Heart right ventricle (tissue), 16 donors: ENCODE measurements at regions not wholly inside any gene's neighbourhood (a gene's known extent, or its start where the extent isn't known, plus 50 kb on each side); places are given as distances from the start of the nearest gene placed in this dataset.

Experiments used
- ATAC-seq, 8 donors: fragments of 200-7000 bp; cut with Tn5 transposase; one replicate each; pipeline ENCODE4 v1.9.1; 2020; ENCODE audit warnings: mild to moderate bottlenecking in 8 of 8, moderate library complexity in 8 of 8, moderate number of reproducible peaks in 1 of 8
- DNase-seq, 2 donors: peaks; one replicate each; pipeline ENCODE4 v3.0.0-alpha.2; 2020
- H3K27ac ChIP-seq, 10 donors: fragments of 200-600 bp; sonication (generic) in 2 of 10; one replicate each; pipeline versions ENCODE4 v1.5.0 to v1.8.0; 2020 to 2022; ENCODE audit warnings: mild to moderate bottlenecking in 3 of 10
- H3K27me3 ChIP-seq, 7 donors: fragments of 200-600 bp; one replicate each; pipeline ENCODE4 v1.8.0; 2021 to 2022; ENCODE audit warnings: mild to moderate bottlenecking in 2 of 7
- H3K36me3 ChIP-seq, 9 donors: fragments of 200-600 bp; sonication (generic) in 1 of 9; one replicate each; pipeline versions ENCODE4 v1.5.0 to v1.8.0; 2020 to 2022; ENCODE audit warnings: mild to moderate bottlenecking in 2 of 9
- H3K4me1 ChIP-seq, 9 donors: fragments of 200-600 bp; sonication (generic) in 1 of 9; one replicate each; pipeline versions ENCODE4 v1.5.0 to v1.8.0; 2020 to 2022; ENCODE audit warnings: mild to moderate bottlenecking in 4 of 9
- H3K4me3 ChIP-seq, 10 donors: fragments of 200-600 bp; sonication (generic) in 2 of 10; one replicate each; pipeline versions ENCODE4 v1.5.0 to v1.8.0; 2020 to 2022; ENCODE audit warnings: mild to moderate bottlenecking in 7 of 10, moderate library complexity in 2 of 10
- H3K9me3 ChIP-seq, 11 donors: fragments of 200-600 bp in 10 of 11; sonication (generic) in 2 of 11; one replicate each; pipeline versions ENCODE4 v1.5.0 to v1.8.0; 2013 to 2022; ENCODE audit warnings: mild to moderate bottlenecking in 2 of 11, control low read depth in 1 of 11, moderate library complexity in 1 of 11
- WGBS, 2 donors: extraction: QIAGEN DNeasy Blood & Tissue Kit; methylation state at CpG; one replicate each; pipeline ENCODE4 v1.1.7; 2013; ENCODE audit warnings: inconsistent platforms in 1 of 2; 5-methylcytosine and 5-hydroxymethylcytosine counted together
- intact Hi-C, 10 donors: fragments of 100-400 bp; cut with DNase I; formaldehyde crosslinking; loops; one replicate each; pipeline versions ENCODE4 v1.11.1 to v1.14.2; 2022
- TF ChIP-seq, protein P1 (sequence below), 9 donors: fragments of 200-600 bp; sonication (generic) in 2 of 9; IDR thresholded peaks; one replicate each; pipeline versions ENCODE4 v1.5.0 to v1.8.0; 2021 to 2022; ENCODE audit warnings: antibody characterized with exemption in 9 of 9, mild to moderate bottlenecking in 5 of 9, moderate library complexity in 1 of 9
- donor health status: Arrhythmogenic right ventricular cardiomyopathy.
- donor health status: ischemic (EF 13 %, LVEDD 7.1; RV severe dilation, severe dysfunction).
- donor health status: healthy with polysubstance abuse.
- donor health status: DM: no; HTN: yes; CAD: no.
- donor health status: DM: no; HTN: no; CAD: no.
- donor health status: ischemic (EF 25% LVEDD 6.9; RV normal size, moderate dysfunction).
- donor health status: ischemic (EF 25% LVEDD 5.7; RV mildly dilated, moderate dysfunction).
- donor health status: healthy.
- donor health status: DM: yes; HTN: yes; CAD: no.
- donor health status: Ischemic cardiomyopathy.
- donor health status: ischemic (EF 35%, LVEDD 5.7; RV mildly dilated, moderate dysfunction).
- donor health status: nonischemic (EF 11% LVEDD 7.7; RV severe dilation, severe dysfunction).
- donor health status: DM: yes; HTN: yes; CAD: no.
- donor health status: PGD.
- donor health status: ischemic (EF 29% LVEDD 5.4; RV normal size, mild dysfunction).
- donor health status: nonischemic (EF 23%, LVEDD 6.1; RV moderate dilation, normal function).

DNA sequence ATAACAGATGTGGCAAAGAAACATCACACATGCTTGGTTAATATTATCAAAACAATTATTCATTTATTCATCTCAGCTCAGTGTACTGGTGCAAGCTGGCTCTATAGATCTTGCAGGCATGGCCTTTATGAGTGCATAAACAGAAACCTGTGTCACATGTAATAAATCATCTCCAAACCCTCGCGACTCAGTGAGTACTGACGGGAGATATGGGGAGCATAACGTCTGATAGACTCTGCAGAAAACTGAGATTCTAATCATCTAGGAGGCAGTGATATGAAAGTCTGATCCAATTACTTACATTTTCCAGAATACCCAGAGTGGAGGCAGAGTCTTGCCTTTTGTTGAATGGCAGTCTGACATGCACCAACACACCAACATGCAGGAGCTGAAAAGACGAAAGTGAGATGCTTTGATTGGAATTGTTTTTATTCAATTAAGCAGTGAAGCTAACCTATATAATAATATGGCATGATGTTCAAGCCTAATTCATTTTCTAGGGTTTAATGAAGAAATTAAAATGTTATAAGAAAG, 416.8 kb downstream of the RNF144A start:
- Histone ChIP-seq H3K4me1 (no peaks in the 10 kb centered on the region), H3K4me3 (no peak overlapping the region), H3K27me3 (peaks cover 0 to 17% (median 0%) of the 10 kb centered on the region in 7 donors), H3K36me3 (no peaks in the 10 kb centered on the region), H3K9me3 (no peaks in the 10 kb centered on the region), H3K27ac (no peak overlapping the region)
- 60% methylated on average over 5 of the region's 5 CpGs for WGBS, 2 donors
- DNase-seq, result no peak
- TF ChIP-seq, protein P1, sequence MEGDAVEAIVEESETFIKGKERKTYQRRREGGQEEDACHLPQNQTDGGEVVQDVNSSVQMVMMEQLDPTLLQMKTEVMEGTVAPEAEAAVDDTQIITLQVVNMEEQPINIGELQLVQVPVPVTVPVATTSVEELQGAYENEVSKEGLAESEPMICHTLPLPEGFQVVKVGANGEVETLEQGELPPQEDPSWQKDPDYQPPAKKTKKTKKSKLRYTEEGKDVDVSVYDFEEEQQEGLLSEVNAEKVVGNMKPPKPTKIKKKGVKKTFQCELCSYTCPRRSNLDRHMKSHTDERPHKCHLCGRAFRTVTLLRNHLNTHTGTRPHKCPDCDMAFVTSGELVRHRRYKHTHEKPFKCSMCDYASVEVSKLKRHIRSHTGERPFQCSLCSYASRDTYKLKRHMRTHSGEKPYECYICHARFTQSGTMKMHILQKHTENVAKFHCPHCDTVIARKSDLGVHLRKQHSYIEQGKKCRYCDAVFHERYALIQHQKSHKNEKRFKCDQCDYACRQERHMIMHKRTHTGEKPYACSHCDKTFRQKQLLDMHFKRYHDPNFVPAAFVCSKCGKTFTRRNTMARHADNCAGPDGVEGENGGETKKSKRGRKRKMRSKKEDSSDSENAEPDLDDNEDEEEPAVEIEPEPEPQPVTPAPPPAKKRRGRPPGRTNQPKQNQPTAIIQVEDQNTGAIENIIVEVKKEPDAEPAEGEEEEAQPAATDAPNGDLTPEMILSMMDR (IDR thresholded peaks at IDR 0.05), result no peak
- intact Hi-C loops, result no loop called here
- no peak for ATAC-seq

DNA sequence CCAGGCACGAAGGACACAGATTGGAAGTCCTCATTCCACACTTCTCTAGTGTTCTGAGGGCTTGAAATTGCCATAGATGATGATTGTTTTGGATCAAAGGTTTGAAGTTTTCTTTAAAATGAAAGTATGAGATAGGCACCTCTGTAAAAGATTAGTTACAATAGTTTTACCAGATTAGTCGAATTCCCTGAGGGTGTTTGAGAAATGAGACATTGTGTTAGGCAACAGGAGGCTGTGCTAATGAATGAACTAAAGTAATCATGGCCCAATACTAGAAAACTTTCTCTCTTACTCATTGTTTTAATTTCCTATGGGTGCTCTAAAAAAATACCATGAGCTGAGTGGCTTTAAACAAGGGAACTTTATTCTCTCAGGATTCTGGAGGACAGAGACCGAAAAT, 421.7 kb downstream of the RNF144A start:
- Histone ChIP-seq H3K27ac (no peak overlapping the region), H3K27me3 (peaks cover 0 to 17% (median 0%) of the 10 kb centered on the region in 7 donors), H3K4me1 (no peaks in the 10 kb centered on the region), H3K4me3 (no peak overlapping the region), H3K36me3 (no peaks in the 10 kb centered on the region), H3K9me3 (no peaks in the 10 kb centered on the region)
- whole genome bisulfite sequencing, 2 donors, result 86 to 92% methylated on average over 3 of the region's 3 CpGs
- ATAC-seq (no peak), DNase-seq (no peak)
- intact Hi-C loops, result no loop called here
- TF ChIP-seq, protein P1 (IDR thresholded peaks at IDR 0.05), result no peak

DNA sequence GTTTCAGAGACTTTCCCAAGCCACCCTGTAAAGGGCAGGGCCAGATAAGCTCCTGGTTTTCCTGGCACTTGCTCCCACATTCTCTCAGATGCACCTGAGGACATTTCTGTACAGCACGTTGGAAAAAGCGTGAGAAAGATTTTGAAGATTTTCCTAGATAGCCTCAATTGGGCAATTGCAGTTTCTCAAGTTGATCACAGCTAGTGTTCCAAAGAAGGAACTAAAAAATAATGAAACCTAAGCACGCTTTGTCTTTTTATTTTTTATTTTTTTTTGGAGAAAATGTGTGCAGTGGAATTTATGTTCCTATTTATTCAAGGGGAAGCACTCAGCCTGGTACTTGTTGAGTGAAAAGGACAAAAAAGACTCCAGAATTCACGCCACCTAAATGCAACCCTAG, 429.1 kb downstream of the RNF144A start:
- intact Hi-C loops, result no loop called here
- Histone ChIP-seq H3K36me3 (no peaks in the 10 kb centered on the region), H3K4me3 (no peak overlapping the region), H3K27ac (no peak overlapping the region), H3K9me3 (no peaks in the 10 kb centered on the region), H3K27me3 (peaks cover 0 to 4% (median 0%) of the 10 kb centered on the region in 7 donors), H3K4me1 (no peaks in the 10 kb centered on the region)
- DNase-seq (no peak), ATAC-seq (no peak)
- TF ChIP-seq, protein P1 (IDR thresholded peaks at IDR 0.05), result no peak
- 89 to 94% methylated on average over 4 of the region's 4 CpGs for WGBS, 2 donors

DNA sequence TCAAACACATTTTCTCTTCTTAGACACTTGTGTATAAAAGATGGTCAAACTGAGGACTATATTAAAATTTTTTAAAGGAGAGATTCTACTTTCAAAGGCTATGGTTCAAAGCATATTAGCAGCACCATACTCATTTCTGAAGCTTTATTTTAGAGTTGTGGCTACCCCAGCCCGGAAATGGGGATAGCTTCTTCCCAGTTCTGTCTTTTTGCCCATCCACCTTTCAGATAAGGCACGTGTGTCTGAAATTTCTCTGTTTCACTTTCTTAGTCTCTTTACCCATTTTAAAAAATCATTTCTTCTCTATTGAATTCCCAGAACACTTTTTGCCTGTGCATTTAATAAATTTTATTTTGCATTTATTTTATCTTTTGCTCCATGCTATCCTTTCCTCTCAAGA, 431.5 kb downstream of the RNF144A start:
- Histone ChIP-seq H3K4me3 (no peak overlapping the region), H3K9me3 (no peaks in the 10 kb centered on the region), H3K4me1 (no peaks in the 10 kb centered on the region), H3K27ac (no peak overlapping the region), H3K36me3 (no peaks in the 10 kb centered on the region), H3K27me3 (peaks cover 0 to 4% (median 0%) of the 10 kb centered on the region in 7 donors)
- intact Hi-C loops, result no loop called here
- TF ChIP-seq, protein P1 (IDR thresholded peaks at IDR 0.05), result no peak
- WGBS, 2 donors, result 75 to 85% methylated on average over 2 of the region's 2 CpGs
- no peak for DNase-seq
- no peak for ATAC-seq
